ENCODE measurements at regions not wholly inside any gene's neighbourhood (a gene's known extent, or its start where the extent isn't known, plus 50 kb on each side); places are given as distances from the start of the nearest gene placed in this dataset.

- ATAC-seq = no peak
- H3K27ac Mint-ChIP-seq = no peak overlapping the region
- no peak for DNase-seq (ENCODE audit: low spot score)
- H3K4me3 Mint-ChIP-seq = no peak overlapping the region
- ChIA-PET POLR2A (no interaction called here), CTCF (no interaction called here)
- H3K9me3 Mint-ChIP-seq = no peaks in the 10 kb centered on the region
- no peaks in the 10 kb centered on the region for H3K36me3 Mint-ChIP-seq
- H3K4me1 Mint-ChIP-seq = peaks cover 38% of the 10 kb centered on the region
- no peaks in the 10 kb centered on the region for H3K27me3 Mint-ChIP-seq (ENCODE audit: low read depth)
- no peak for TF ChIP-seq PRRX2 (CRISPR knock-in tag; IDR thresholded peaks at IDR 0.05)
- TF ChIP-seq FOXK1 (CRISPR knock-in tag; IDR thresholded peaks at IDR 0.05) = no peak
- TF ChIP-seq ZNF263 (CRISPR knock-in tag; IDR thresholded peaks at IDR 0.05; ENCODE audit: low read depth) = no peak
- TF ChIP-seq, protein P1, sequence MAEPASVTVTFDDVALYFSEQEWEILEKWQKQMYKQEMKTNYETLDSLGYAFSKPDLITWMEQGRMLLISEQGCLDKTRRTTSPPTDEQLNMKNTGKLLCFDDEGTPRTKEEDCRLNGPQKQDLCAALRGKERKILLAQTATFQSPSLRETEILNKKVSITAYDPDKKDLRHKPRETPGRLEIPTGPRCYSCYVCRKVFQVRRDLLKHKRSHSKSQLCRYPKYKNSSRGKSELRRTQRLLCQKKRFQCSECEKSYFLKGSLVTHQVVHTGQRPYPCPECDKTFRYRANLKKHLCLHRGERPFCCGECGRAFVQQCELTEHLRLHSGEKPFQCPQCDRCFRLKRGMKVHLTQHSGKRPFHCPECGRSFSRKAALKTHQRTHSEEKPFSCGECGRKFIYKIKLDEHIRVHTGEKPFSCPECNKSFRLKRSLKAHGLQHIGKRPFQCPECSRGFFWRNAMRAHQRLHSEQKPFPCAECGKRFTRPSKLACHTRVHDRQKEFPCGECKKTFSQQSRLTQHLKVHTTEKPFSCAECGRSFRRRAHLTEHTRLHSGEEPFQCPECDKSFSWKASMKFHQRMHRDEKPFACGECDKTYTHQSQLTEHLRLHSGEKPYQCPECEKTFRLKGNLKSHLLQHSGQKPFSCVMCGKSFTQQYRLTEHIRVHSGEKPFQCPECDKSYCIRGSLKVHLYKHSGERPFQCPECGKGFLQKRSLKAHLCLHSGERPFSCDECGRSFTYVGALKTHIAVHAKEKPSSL (CRISPR knock-in tag; conservative IDR thresholded peaks at IDR 0.05) = no peak
- TF ChIP-seq ZNF219 (CRISPR knock-in tag; IDR thresholded peaks at IDR 0.05; ENCODE audit: borderline replicate concordance) = no peak
- no peak for TF ChIP-seq ZNF423 (CRISPR knock-in tag; IDR thresholded peaks at IDR 0.05)
- TF ChIP-seq FOXJ3 (CRISPR knock-in tag; IDR thresholded peaks at IDR 0.05; ENCODE audit: borderline replicate concordance) = no peak
- no peak for TF ChIP-seq HMGA2 (CRISPR knock-in tag; IDR thresholded peaks at IDR 0.05)
- TF ChIP-seq CBFB (CRISPR knock-in tag; IDR thresholded peaks at IDR 0.05; ENCODE audit: low read depth) = no peak
- TF ChIP-seq, protein P2, sequence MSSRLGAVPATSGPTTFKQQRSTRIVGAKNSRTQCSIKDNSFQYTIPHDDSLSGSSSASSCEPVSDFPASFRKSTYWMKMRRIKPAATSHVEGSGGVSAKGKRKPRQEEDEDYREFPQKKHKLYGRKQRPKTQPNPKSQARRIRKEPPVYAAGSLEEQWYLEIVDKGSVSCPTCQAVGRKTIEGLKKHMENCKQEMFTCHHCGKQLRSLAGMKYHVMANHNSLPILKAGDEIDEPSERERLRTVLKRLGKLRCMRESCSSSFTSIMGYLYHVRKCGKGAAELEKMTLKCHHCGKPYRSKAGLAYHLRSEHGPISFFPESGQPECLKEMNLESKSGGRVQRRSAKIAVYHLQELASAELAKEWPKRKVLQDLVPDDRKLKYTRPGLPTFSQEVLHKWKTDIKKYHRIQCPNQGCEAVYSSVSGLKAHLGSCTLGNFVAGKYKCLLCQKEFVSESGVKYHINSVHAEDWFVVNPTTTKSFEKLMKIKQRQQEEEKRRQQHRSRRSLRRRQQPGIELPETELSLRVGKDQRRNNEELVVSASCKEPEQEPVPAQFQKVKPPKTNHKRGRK (CRISPR knock-in tag; IDR thresholded peaks at IDR 0.05; ENCODE audit: borderline replicate concordance) = no peak
- no peak for TF ChIP-seq RELA (CRISPR knock-in tag; IDR thresholded peaks at IDR 0.05; ENCODE audit: borderline replicate concordance)
- no peak for TF ChIP-seq JAZF1 (CRISPR knock-in tag; IDR thresholded peaks at IDR 0.05)
These were observed 454.5 kb downstream of the HINT1 start for GRCh38 chr5:130710596-130710995.

- ATAC-seq (no peak), DNase-seq (ENCODE audit: low spot score) (no peak)
- Mint-ChIP-seq H3K4me1 (peaks cover 38% of the 10 kb centered on the region), H3K27ac (0 out of 2 replicates have a peak overlapping the region, but pooled peaks have one; percentile 1), H3K27me3 (ENCODE audit: low read depth) (no peaks in the 10 kb centered on the region), H3K4me3 (no peak overlapping the region), H3K36me3 (no peaks in the 10 kb centered on the region), H3K9me3 (peaks cover 9% of the 10 kb centered on the region)
- TF ChIP-seq SMAD3 (CRISPR knock-in tag; IDR thresholded peaks at IDR 0.05; ENCODE audit: borderline replicate concordance) (no peak), TEAD1 (CRISPR knock-in tag; IDR thresholded peaks at IDR 0.05) (no peak), NFE2L1 (CRISPR knock-in tag; IDR thresholded peaks at IDR 0.05) (no peak), KAT7 (CRISPR knock-in tag; IDR thresholded peaks at IDR 0.05; ENCODE audit: borderline replicate concordance) (no peak), IRF2 (CRISPR knock-in tag; IDR thresholded peaks at IDR 0.05; ENCODE audit: borderline replicate concordance, low read depth) (no peak), TP53 (CRISPR knock-in tag; IDR thresholded peaks at IDR 0.05) (no peak), SP1 (CRISPR knock-in tag; conservative IDR thresholded peaks at IDR 0.05) (no peak), NR1H2 (CRISPR knock-in tag; IDR thresholded peaks at IDR 0.05) (no peak), JUN (CRISPR knock-in tag; IDR thresholded peaks at IDR 0.05) (no peak), ZMAT4 (CRISPR knock-in tag; IDR thresholded peaks at IDR 0.05) (no peak), MLX (CRISPR knock-in tag; IDR thresholded peaks at IDR 0.05) (no peak), EMX1 (CRISPR knock-in tag; IDR thresholded peaks at IDR 0.05) (no peak), E2F1 (CRISPR knock-in tag; IDR thresholded peaks at IDR 0.05) (no peak)
- TF ChIP-seq, protein P3, sequence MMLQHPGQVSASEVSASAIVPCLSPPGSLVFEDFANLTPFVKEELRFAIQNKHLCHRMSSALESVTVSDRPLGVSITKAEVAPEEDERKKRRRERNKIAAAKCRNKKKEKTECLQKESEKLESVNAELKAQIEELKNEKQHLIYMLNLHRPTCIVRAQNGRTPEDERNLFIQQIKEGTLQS (CRISPR knock-in tag; conservative IDR thresholded peaks at IDR 0.05) = no peak
- TF ChIP-seq, protein P1 (CRISPR knock-in tag; conservative IDR thresholded peaks at IDR 0.05) = no peak
- TF ChIP-seq, protein P4, sequence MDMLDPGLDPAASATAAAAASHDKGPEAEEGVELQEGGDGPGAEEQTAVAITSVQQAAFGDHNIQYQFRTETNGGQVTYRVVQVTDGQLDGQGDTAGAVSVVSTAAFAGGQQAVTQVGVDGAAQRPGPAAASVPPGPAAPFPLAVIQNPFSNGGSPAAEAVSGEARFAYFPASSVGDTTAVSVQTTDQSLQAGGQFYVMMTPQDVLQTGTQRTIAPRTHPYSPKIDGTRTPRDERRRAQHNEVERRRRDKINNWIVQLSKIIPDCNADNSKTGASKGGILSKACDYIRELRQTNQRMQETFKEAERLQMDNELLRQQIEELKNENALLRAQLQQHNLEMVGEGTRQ (CRISPR knock-in tag; IDR thresholded peaks at IDR 0.05) = no peak
- POLR2A ChIA-PET = no interaction called here
- CTCF ChIA-PET = no interaction called here
These were observed 456.3 kb downstream of the HINT1 start for GRCh38 chr5:130708754-130709153.
